ENCODE measurements at regions not wholly inside any gene's neighbourhood (a gene's known extent, or its start where the extent isn't known, plus 50 kb on each side); places are given as distances from the start of the nearest gene placed in this dataset.

DNA sequence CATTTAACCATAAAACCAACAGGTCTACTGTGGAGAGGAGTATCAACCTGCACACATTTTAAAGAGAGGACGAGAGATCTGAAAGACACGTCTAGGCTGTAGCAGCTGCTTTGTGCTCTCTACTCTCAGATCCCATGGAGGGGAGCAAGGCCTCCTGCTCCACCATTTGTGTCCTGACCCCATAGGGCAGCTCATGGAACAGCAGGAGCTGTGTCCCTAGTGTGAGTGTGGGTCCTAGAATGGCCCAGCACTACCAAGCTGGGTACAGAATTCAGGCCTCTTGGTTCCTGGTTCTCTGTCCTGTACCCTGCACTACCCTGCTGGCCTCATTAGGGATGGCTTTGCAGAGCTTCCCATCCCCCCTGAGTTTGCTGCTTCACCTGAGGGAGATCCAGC is 76.5 kb downstream of the DHCR7 start:
- Histone ChIP-seq H3K27me3 (ENCODE audit: low read depth) (no peaks in the 10 kb centered on the region), H3K4me1 (no peaks in the 10 kb centered on the region), H3K36me3 (no peaks in the 10 kb centered on the region), H3K27ac (no peak overlapping the region), H3K9me3 (no peaks in the 10 kb centered on the region), H3K4me3 (no peak overlapping the region)
- DNase-seq (no peak), ATAC-seq (peak in 1 of 2 donors; percentile 13)
- TF ChIP-seq, protein P1, sequence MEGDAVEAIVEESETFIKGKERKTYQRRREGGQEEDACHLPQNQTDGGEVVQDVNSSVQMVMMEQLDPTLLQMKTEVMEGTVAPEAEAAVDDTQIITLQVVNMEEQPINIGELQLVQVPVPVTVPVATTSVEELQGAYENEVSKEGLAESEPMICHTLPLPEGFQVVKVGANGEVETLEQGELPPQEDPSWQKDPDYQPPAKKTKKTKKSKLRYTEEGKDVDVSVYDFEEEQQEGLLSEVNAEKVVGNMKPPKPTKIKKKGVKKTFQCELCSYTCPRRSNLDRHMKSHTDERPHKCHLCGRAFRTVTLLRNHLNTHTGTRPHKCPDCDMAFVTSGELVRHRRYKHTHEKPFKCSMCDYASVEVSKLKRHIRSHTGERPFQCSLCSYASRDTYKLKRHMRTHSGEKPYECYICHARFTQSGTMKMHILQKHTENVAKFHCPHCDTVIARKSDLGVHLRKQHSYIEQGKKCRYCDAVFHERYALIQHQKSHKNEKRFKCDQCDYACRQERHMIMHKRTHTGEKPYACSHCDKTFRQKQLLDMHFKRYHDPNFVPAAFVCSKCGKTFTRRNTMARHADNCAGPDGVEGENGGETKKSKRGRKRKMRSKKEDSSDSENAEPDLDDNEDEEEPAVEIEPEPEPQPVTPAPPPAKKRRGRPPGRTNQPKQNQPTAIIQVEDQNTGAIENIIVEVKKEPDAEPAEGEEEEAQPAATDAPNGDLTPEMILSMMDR (IDR thresholded peaks at IDR 0.05) = no peak
- intact Hi-C loops (cut with DNase I) = no loop called here

DNA sequence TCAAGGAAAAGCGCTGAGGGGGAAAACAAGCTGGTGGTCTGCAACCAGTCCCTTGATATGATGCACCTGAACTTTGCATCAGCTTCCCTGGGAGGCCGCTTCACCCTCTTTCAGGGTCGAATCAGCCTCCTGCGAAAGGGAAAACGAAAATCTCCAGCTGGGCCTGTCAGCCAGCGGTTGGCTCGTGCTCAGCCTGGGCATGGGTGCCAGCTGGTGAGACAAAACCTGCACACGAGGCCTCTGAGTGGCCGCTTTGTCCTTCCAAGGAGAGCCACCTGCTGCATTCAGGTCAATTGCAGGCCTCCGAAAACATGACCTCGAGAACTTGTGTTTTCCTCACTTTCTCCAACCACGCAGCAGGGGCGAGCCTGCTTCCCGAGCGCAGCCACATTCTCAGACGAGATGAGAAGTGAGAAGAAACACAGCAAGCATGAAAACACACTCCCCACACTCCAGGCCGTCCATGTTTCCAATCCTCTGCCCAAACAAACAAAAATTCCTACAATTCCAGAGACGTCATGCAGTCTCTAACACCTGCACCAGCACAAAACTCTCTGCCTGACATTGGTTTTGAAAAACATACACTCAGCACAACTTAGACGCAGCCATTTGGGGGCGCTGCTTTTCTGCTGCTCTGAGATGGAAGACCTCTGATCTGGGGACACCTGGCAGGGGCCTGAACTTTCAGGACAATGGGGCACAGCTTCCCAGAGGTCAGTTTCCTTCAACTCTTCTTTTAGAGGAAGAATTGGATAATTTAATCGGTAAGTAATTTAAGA is 77.1 kb downstream of the DHCR7 start:
- no peak overlapping the region for H3K27ac ChIP-seq
- H3K4me3 ChIP-seq = no peak overlapping the region
- TF ChIP-seq, protein P1 (IDR thresholded peaks at IDR 0.05) = no peak
- intact Hi-C loops (cut with DNase I) = no loop called here
- H3K4me1 ChIP-seq = no peaks in the 10 kb centered on the region
- DNase-seq (no peak), ATAC-seq (no peak)
- no peaks in the 10 kb centered on the region for H3K36me3 ChIP-seq
- no peaks in the 10 kb centered on the region for H3K9me3 ChIP-seq
- H3K27me3 ChIP-seq (ENCODE audit: low read depth) = no peaks in the 10 kb centered on the region

DNA sequence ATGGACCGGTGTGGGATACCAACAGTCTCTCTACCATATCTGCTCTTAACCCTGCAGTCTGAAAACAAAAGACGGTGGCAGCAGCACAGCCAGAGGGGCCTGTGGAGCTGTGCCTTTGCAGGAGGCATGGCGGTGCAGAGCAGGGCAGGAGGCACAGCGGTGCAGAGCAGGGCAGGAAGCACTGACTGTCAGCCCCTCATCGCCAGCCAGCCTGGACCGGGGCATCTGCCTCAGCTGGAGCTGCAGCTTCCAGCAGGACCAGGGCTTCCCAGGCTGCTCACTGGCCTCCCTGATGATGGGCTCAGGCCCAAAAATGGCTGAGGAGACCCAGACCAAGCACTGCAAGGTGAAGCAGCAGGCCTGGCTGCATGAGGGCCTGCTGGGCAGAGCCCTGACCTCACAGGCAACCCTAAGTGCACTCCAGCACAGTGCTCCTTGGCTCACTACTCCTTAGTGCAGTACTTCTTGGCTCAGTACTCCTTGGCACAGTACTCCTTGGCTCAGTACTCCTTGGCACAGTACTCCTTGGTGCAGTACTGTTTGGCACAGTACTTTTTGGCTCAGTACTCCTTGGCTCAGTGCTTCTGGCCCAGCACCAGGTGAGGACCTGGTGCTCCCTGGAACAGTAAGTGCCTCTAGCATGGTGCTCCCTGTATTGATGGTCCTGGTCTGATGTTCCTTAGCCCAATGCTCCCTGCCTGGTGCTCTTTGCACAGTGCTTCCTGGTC is 78.0 kb downstream of the DHCR7 start:
- H3K4me1 ChIP-seq = no peaks in the 10 kb centered on the region
- H3K27ac ChIP-seq = no peak overlapping the region
- no peaks in the 10 kb centered on the region for H3K36me3 ChIP-seq
- intact Hi-C loops (cut with DNase I) = no loop called here
- no peak overlapping the region for H3K4me3 ChIP-seq
- H3K27me3 ChIP-seq (ENCODE audit: low read depth) = no peaks in the 10 kb centered on the region
- DNase-seq = no peak
- no peaks in the 10 kb centered on the region for H3K9me3 ChIP-seq
- TF ChIP-seq, protein P1 (IDR thresholded peaks at IDR 0.05) = no peak
- peak in 1 of 2 donors; percentile 10 for ATAC-seq

DNA sequence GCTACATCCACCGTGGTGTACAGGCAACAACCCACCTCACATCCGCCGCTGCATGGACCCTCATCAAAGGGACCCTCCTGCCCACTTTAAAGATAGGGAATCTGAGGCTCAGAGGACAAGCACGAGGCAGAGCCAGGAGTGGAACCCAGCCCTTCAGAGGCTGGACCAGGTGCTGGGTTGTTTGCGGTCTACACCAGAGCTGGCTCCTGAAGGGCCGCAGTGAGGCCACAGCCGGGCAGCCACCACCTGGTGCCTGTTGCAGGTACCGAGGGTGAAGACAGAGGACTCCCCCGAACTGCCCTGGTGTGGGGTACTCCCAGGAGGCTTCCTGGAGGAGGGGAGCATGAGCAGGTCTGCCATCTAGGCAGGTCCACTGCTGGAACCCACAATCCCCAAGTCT is 78.8 kb downstream of the DHCR7 start:
- TF ChIP-seq, protein P1 (IDR thresholded peaks at IDR 0.05) = no peak
- no peak overlapping the region for H3K27ac ChIP-seq
- H3K27me3 ChIP-seq (ENCODE audit: low read depth) = no peaks in the 10 kb centered on the region
- DNase-seq (no peak), ATAC-seq (no peak)
- intact Hi-C loops (cut with DNase I) = no loop called here
- no peak overlapping the region for H3K4me3 ChIP-seq
- no peaks in the 10 kb centered on the region for H3K9me3 ChIP-seq
- no peaks in the 10 kb centered on the region for H3K4me1 ChIP-seq
- no peaks in the 10 kb centered on the region for H3K36me3 ChIP-seq

DNA sequence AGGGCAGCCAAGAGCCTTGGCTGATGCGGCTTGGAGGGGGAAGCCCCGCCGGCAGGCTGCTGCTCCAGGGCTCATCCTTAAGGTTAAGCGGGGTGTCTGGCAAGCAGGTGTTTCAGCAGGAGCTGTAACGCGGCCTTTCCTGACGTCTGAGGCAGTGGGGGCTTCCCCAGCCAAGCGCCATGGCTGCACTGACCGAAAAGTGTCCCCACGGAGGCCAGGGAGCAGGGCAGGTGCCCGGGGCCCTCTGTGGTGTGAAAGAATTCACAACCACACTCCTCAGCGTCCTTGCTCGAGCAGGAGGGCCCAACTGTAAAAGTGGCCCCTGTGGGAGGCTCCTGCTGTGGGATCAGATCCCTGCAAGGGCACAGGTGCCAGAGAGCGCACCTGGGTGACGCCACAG is 79.2 kb downstream of the DHCR7 start:
- Histone ChIP-seq H3K4me3 (no peak overlapping the region), H3K36me3 (no peaks in the 10 kb centered on the region), H3K27ac (no peak overlapping the region), H3K4me1 (no peaks in the 10 kb centered on the region), H3K9me3 (no peaks in the 10 kb centered on the region), H3K27me3 (ENCODE audit: low read depth) (no peaks in the 10 kb centered on the region)
- TF ChIP-seq, protein P1 (IDR thresholded peaks at IDR 0.05) = no peak
- ATAC-seq = no peak
- intact Hi-C loops (cut with DNase I) = no loop called here
- no peak for DNase-seq
